CD4-positive, alpha-beta T cell treated with Interleukin-6 at 100 ng/mL for 8 hours (primary cell): ENCODE measurements at regions not wholly inside any gene's neighbourhood (a gene's known extent, or its start where the extent isn't known, plus 50 kb on each side); places are given as distances from the start of the nearest gene placed in this dataset.

ENCODE experiments used
- DNase-seq: peaks from one replicate; pipeline ENCODE4 v3.0.0-alpha.2; 2020; ENCODE audit warnings: mixed read lengths, low spot score

- no peak for DNase-seq
Observed at GRCh38 chr6:153787341-153787606, 251.8 kb upstream of the OPRM1 start.

GRCh38 chr6:153781306-153781705, 257.7 kb upstream of the OPRM1 start:
- DNase-seq, result no peak

- DNase-seq, result no peak
Observed at GRCh38 chr6:153780011-153780410, 259.0 kb upstream of the OPRM1 start.

GRCh38 chr6:153778216-153778615, 260.8 kb upstream of the OPRM1 start:
- no peak for DNase-seq

- DNase-seq, result no peak
Observed at GRCh38 chr6:153771577-153771976, 267.5 kb upstream of the OPRM1 start.

GRCh38 chr6:153767127-153767526, 271.9 kb upstream of the OPRM1 start:
- no peak for DNase-seq

- no peak for DNase-seq
Observed at GRCh38 chr6:153758516-153758915, 280.5 kb upstream of the OPRM1 start.

GRCh38 chr6:153735761-153736160, 303.3 kb upstream of the OPRM1 start:
- DNase-seq, result no peak

GRCh38 chr6:153729189-153729588, 309.9 kb upstream of the OPRM1 start:
- DNase-seq, result no peak

GRCh38 chr6:153727885-153728284, 311.2 kb upstream of the OPRM1 start:
- no peak for DNase-seq

- DNase-seq, result no peak
Observed at GRCh38 chr6:153725456-153725855, 313.6 kb upstream of the OPRM1 start.

- DNase-seq, result no peak
Observed at GRCh38 chr6:153720732-153721131, 318.3 kb upstream of the OPRM1 start.

- DNase-seq, result no peak
Observed at GRCh38 chr6:153705429-153705828, 333.6 kb upstream of the OPRM1 start.

GRCh38 chr6:153702671-153703070, 336.4 kb upstream of the OPRM1 start:
- no peak for DNase-seq

GRCh38 chr6:153698637-153699036, 340.4 kb upstream of the OPRM1 start:
- no peak for DNase-seq

- DNase-seq, result no peak
Observed at GRCh38 chr6:153698001-153698400, 341.0 kb upstream of the OPRM1 start.

GRCh38 chr6:153677522-153677921, 361.5 kb upstream of the OPRM1 start:
- no peak for DNase-seq

GRCh38 chr6:153673750-153674149, 365.3 kb upstream of the OPRM1 start:
- DNase-seq, result no peak

- DNase-seq, result no peak
Observed at GRCh38 chr6:153673225-153673624, 365.8 kb upstream of the OPRM1 start.

GRCh38 chr6:153670403-153671026, 368.5 kb upstream of the OPRM1 start:
- DNase-seq, result no peak

- no peak for DNase-seq
Observed at GRCh38 chr6:153668758-153669157, 370.3 kb upstream of the OPRM1 start.

GRCh38 chr6:153662982-153663381, 376.1 kb upstream of the OPRM1 start:
- no peak for DNase-seq

- DNase-seq, result no peak
Observed at GRCh38 chr6:153645326-153645725, 393.7 kb upstream of the OPRM1 start.

- DNase-seq, result no peak
Observed at GRCh38 chr6:153644000-153644399, 395.0 kb upstream of the OPRM1 start.

GRCh38 chr6:153634416-153634815, 404.6 kb upstream of the OPRM1 start:
- no peak for DNase-seq
